SK-N-SH (cell line): ENCODE measurements at regions not wholly inside any gene's neighbourhood (a gene's known extent, or its start where the extent isn't known, plus 50 kb on each side); places are given as distances from the start of the nearest gene placed in this dataset.
"Not testable (repeated sequence)": the region's sequence is repeated elsewhere in the genome, so short reads cannot be mapped to it uniquely, and the experiment has no call there.

Experiments
- FOXM1 ChIP-seq: IDR thresholded peaks from 2 replicates; pipeline ENCODE4 v1.4.0; 2012; ENCODE audit warnings: low read depth, mild to moderate bottlenecking
- MXI1 ChIP-seq: IDR thresholded peaks from 2 replicates; pipeline ENCODE4 v1.6.1; 2012; ENCODE audit warnings: mild to moderate bottlenecking, low read depth, low read length, improper control_type of control experiment
- TF ChIP-seq, protein P1 (sequence below): fragments of 200-600 bp; sonication (generic); IDR thresholded peaks from 2 replicates; pipeline ENCODE4 v1.6.1; 2017; ENCODE audit warnings: antibody characterized with exemption, mild to moderate bottlenecking, moderate library complexity

DNA sequence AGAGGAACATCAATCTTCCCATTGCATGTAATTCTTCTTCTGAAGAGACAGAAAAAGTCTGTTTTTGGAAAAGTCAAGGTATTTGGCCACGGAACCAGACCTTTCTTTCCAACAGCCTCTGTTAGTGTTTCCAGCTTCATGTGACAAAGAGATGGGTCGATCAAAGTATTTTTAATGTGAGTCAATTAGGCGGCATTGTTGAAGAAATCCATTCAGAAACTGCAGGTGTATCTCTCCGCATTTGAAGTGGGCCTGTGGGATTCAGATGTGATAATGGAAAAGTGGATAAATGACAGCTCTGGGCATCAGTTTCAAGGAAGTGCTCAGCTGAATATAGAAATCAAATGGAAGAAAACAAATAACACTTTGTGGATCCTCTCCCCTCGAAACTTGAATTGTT is 143.1 kb upstream of the CHL1 start:
- TF ChIP-seq, protein P1, sequence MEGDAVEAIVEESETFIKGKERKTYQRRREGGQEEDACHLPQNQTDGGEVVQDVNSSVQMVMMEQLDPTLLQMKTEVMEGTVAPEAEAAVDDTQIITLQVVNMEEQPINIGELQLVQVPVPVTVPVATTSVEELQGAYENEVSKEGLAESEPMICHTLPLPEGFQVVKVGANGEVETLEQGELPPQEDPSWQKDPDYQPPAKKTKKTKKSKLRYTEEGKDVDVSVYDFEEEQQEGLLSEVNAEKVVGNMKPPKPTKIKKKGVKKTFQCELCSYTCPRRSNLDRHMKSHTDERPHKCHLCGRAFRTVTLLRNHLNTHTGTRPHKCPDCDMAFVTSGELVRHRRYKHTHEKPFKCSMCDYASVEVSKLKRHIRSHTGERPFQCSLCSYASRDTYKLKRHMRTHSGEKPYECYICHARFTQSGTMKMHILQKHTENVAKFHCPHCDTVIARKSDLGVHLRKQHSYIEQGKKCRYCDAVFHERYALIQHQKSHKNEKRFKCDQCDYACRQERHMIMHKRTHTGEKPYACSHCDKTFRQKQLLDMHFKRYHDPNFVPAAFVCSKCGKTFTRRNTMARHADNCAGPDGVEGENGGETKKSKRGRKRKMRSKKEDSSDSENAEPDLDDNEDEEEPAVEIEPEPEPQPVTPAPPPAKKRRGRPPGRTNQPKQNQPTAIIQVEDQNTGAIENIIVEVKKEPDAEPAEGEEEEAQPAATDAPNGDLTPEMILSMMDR, result not testable (repeated sequence)
- not testable (repeated sequence) for TF ChIP-seq FOXM1, MXI1
